ENCODE measurements at regions not wholly inside any gene's neighbourhood (a gene's known extent, or its start where the extent isn't known, plus 50 kb on each side); places are given as distances from the start of the nearest gene placed in this dataset.

DNA sequence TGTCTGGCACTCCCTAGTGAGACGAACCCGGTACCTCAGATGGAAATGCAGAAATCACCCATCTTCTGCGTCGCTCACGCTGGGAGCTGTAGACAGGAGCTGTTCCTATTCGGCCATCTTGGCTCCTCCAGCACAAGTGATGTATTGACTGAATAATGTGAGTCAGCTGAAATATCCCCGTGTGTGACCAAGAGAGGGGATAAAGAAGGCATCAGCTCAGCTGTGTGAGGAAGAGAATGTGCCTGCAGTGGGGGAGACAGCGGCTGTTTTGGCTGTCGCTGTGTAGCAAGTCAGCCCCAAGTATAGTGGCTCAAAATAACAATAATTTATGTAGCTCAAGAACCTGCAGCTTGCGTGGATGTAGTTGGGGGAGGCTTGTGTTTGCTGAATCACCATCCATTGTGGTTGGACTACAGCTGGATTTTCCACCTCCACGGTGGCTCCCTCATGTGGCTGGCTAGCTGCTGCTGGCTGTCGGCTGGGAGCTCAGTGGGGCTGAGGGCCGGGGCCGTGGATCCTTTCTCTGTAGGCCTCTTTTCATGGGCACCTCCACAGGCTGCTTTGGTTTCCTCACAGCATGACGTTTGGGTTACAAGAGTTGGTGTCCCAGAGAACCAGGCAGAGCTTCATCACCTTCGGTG is 434.5 kb downstream of the CCSER2 start:
- TF ChIP-seq, protein P1, sequence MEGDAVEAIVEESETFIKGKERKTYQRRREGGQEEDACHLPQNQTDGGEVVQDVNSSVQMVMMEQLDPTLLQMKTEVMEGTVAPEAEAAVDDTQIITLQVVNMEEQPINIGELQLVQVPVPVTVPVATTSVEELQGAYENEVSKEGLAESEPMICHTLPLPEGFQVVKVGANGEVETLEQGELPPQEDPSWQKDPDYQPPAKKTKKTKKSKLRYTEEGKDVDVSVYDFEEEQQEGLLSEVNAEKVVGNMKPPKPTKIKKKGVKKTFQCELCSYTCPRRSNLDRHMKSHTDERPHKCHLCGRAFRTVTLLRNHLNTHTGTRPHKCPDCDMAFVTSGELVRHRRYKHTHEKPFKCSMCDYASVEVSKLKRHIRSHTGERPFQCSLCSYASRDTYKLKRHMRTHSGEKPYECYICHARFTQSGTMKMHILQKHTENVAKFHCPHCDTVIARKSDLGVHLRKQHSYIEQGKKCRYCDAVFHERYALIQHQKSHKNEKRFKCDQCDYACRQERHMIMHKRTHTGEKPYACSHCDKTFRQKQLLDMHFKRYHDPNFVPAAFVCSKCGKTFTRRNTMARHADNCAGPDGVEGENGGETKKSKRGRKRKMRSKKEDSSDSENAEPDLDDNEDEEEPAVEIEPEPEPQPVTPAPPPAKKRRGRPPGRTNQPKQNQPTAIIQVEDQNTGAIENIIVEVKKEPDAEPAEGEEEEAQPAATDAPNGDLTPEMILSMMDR (conservative IDR thresholded peaks at IDR 0.05 in 1 of 2, IDR thresholded peaks at IDR 0.05 in 1 of 2; ENCODE audit: low read depth in 1 of 2, low read length in 2 of 2) = no peak
- no peak for TF ChIP-seq EZH2 (IDR thresholded peaks at IDR 0.05; ENCODE audit: low read length, missing control alignments)

Data from fibroblast of lung (primary cell).